ENCODE measurements at regions not wholly inside any gene's neighbourhood (a gene's known extent, or its start where the extent isn't known, plus 50 kb on each side); places are given as distances from the start of the nearest gene placed in this dataset.
"Not testable (repeated sequence)": the region's sequence is repeated elsewhere in the genome, so short reads cannot be mapped to it uniquely, and the experiment has no call there.

DNA sequence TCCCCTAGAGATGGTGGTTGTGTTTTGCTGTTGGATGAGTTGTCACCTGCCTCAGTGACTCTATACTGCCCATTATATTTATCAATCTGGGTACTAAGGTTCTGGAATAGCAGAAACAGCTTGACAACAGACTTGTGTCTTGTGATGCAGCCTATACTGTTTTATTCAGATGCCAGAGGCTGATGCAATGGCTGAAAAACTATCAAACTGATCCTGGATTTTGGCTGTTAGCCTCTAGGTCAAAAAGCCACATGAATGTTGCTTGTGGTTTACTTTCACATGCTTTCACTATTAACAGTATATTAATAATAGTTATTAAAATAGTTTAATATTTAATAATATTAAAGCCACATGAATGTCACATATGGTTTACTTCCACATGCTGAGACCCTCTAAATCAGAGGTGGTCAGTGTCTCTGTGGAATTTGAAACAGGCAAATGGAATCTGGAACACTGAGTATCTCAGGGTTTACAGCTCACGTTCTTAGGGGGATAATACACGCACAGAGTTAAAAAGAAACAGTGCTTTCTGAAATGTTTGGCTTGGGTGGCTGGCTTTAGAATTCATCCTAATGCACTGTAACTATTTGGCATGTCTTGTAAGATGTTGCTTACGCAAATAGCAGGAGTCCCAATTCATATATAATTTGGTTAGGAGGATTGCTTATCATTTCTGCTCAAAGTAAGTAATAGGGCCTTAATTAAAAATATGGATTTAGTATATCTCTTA lies 82.5 kb upstream of the LCORL start:
- FAIRE-seq, result no peak
- TF ChIP-seq, protein P1, sequence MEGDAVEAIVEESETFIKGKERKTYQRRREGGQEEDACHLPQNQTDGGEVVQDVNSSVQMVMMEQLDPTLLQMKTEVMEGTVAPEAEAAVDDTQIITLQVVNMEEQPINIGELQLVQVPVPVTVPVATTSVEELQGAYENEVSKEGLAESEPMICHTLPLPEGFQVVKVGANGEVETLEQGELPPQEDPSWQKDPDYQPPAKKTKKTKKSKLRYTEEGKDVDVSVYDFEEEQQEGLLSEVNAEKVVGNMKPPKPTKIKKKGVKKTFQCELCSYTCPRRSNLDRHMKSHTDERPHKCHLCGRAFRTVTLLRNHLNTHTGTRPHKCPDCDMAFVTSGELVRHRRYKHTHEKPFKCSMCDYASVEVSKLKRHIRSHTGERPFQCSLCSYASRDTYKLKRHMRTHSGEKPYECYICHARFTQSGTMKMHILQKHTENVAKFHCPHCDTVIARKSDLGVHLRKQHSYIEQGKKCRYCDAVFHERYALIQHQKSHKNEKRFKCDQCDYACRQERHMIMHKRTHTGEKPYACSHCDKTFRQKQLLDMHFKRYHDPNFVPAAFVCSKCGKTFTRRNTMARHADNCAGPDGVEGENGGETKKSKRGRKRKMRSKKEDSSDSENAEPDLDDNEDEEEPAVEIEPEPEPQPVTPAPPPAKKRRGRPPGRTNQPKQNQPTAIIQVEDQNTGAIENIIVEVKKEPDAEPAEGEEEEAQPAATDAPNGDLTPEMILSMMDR (IDR thresholded peaks at IDR 0.05; ENCODE audit: insufficient read depth, missing control alignments), result no peak
- no peak for DNase-seq (ENCODE audit: insufficient read length, low spot score)

DNA sequence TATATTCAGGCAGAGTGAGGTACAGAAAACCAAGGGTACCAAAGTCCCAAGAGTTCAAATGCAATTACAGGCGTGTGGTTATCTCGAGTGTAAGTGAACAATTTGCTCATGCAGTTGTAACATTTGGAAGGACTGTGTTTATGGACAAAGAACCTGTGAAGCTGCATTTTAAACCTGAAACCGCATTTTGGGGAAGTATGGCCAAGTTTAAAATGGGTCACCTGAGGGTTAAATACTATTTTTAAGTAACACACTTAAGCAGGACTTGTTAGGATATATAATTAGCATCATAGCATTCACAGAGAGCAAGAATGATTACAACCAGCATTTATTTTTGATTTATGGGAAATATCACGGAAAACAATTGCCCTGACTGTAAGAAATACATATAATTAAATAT lies 79.1 kb upstream of the LCORL start:
- FAIRE-seq, result no peak
- DNase-seq (ENCODE audit: insufficient read length, low spot score), result no peak
- TF ChIP-seq, protein P1 (IDR thresholded peaks at IDR 0.05; ENCODE audit: insufficient read depth, missing control alignments), result no peak

DNA sequence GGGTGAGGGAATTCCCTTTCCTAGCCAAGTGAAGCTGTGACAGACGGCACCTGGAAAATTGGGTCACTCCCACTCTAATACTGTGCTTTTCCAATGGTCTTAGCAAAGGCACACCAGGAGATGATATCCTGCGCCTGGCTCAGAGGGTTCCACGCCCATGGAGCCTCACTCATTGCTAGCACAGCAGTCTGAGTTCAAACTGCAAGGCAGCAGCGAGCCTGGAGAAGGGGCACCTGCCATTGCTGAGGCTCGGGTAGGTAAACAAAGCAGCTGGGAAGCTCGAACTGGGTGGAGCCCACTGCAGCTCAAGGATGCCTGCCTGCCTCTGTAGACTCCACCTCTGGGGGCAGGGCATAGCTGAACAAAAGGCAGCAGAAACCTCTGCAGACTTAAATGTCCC lies 68.9 kb upstream of the LCORL start:
- FAIRE-seq; DNase-seq (ENCODE audit: insufficient read length, low spot score): not testable (repeated sequence)

DNA sequence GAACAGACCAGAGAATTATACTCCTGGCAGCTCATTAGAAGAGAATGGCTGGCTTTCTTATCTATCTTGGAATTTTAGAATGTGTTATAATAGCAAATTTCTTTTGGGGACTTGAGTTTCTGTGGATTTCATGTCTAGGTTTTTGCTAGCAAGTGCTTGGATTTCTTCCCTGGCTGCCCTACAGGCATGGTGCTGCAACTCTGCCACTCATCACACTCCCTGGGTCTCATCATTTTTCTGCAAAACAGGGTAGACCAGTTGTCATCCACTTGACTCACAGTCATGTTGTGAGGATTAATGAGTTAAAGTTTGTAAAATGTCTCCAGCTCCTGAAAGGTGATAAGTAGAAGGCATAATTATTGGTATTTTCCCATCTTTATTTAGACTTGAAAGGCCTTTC lies 60.7 kb upstream of the LCORL start:
- TF ChIP-seq, protein P1 (IDR thresholded peaks at IDR 0.05; ENCODE audit: insufficient read depth, missing control alignments), result no peak
- no peak for FAIRE-seq
- DNase-seq (ENCODE audit: insufficient read length, low spot score), result no peak

DNA sequence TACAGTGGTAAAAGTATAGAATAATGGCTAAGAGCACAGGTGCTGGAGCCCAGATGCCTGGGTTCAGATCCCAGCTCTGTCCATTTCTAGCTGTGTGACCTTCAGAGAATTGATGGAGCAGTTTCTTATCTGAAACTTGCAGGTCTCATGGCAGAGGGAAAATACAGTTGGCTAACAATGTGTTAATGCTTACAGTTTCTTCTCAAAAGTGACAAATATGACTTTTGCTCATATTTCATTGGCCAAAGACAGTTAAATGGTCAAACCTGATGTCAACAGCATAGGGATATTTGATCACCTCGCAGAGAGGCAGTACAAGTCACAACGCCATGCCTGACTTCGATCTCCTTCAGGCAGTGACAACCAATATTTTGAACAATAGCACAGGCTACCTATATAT lies 60.2 kb upstream of the LCORL start:
- no peak for DNase-seq (ENCODE audit: insufficient read length, low spot score)
- TF ChIP-seq, protein P1 (IDR thresholded peaks at IDR 0.05; ENCODE audit: insufficient read depth, missing control alignments), result no peak
- FAIRE-seq, result no peak

DNA sequence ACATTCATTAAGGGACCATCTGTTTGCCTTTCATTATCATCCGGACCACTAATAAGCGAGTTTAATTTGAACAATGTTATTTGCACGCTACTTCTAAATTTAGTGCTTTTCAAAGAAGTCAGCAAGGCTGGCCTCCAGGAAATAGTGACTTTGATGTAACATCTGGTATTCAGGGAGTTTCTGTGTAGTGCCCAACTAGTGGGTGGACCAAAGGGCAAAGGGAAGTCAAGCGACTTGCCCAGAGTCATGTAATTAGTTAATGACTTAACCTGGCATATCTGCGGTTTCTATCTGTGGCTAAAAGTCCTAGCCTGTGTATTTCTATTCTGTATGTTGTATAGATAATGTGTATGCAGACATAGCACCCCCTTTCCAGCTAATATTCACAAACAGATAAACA lies 56.3 kb upstream of the LCORL start:
- FAIRE-seq, result no peak
- TF ChIP-seq, protein P1 (IDR thresholded peaks at IDR 0.05; ENCODE audit: insufficient read depth, missing control alignments), result no peak

DNA sequence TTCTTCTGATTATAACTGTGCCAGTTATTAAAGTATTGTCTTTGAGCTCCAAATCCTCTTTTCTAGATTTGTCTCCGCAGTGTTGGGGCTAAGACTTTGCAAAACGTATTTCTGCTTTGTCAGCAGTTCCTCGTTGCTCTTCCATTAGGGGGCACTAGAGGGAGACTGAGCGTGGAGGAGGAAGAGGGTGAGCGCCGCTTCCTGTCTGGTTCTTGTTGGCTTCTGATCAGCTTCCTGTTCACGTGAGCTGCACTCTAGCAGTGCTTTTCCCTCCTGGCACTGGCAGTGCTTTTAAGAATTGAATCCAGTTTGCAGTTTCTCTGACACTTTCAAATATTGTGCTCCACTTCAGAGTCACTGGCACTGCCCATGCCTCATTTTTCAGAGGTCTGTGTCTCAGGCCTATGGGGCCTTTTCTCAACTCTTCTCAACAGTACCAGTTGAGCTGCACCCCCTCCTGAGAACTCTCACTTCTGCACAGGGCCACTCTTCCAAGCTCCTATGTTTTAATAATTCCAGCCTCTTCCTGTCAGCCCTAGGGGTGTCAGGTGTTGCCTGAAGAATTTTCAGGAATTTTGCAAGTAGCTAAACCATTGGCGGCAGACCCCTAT lies 54.4 kb upstream of the LCORL start:
- DNase-seq (ENCODE audit: insufficient read length, low spot score), result no peak
- no peak for FAIRE-seq
- TF ChIP-seq, protein P1 (IDR thresholded peaks at IDR 0.05; ENCODE audit: insufficient read depth, missing control alignments), result peak; percentile 53

More for the DNA sequence above, 56.3 kb upstream of the LCORL start:
- DNase-seq (ENCODE audit: insufficient read length, low spot score), result no peak
